ENCODE measurements at regions not wholly inside any gene's neighbourhood (a gene's known extent, or its start where the extent isn't known, plus 50 kb on each side); places are given as distances from the start of the nearest gene placed in this dataset.

DNA sequence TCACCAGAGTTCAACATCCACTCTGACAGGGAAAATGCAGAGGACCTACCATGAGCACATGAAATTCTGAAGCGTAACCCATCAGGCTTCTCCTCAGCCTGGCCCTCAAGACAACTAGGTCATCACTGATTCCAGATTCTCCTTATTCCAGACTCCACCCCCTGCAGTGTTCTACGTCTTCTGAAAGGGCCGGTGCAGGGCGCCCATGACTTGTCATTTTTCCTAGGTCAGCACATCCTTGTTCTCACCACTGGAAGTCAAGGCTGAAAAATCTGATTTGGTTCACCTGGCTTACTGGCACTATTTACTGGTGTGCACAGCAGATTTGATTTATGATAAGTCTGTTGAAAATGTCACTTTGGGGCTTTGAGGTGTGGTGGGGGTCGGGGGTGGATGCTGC lies 140.9 kb upstream of the KLF3 start:
- Histone ChIP-seq H3K4me3 (no peak overlapping the region), H3K27ac (peak overlapping the region in 1 of 2 donors; percentile 42)
- TF ChIP-seq, protein P1, sequence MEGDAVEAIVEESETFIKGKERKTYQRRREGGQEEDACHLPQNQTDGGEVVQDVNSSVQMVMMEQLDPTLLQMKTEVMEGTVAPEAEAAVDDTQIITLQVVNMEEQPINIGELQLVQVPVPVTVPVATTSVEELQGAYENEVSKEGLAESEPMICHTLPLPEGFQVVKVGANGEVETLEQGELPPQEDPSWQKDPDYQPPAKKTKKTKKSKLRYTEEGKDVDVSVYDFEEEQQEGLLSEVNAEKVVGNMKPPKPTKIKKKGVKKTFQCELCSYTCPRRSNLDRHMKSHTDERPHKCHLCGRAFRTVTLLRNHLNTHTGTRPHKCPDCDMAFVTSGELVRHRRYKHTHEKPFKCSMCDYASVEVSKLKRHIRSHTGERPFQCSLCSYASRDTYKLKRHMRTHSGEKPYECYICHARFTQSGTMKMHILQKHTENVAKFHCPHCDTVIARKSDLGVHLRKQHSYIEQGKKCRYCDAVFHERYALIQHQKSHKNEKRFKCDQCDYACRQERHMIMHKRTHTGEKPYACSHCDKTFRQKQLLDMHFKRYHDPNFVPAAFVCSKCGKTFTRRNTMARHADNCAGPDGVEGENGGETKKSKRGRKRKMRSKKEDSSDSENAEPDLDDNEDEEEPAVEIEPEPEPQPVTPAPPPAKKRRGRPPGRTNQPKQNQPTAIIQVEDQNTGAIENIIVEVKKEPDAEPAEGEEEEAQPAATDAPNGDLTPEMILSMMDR (IDR thresholded peaks at IDR 0.05) = no peak
- no peak for DNase-seq (ENCODE audit: low spot score)

DNA sequence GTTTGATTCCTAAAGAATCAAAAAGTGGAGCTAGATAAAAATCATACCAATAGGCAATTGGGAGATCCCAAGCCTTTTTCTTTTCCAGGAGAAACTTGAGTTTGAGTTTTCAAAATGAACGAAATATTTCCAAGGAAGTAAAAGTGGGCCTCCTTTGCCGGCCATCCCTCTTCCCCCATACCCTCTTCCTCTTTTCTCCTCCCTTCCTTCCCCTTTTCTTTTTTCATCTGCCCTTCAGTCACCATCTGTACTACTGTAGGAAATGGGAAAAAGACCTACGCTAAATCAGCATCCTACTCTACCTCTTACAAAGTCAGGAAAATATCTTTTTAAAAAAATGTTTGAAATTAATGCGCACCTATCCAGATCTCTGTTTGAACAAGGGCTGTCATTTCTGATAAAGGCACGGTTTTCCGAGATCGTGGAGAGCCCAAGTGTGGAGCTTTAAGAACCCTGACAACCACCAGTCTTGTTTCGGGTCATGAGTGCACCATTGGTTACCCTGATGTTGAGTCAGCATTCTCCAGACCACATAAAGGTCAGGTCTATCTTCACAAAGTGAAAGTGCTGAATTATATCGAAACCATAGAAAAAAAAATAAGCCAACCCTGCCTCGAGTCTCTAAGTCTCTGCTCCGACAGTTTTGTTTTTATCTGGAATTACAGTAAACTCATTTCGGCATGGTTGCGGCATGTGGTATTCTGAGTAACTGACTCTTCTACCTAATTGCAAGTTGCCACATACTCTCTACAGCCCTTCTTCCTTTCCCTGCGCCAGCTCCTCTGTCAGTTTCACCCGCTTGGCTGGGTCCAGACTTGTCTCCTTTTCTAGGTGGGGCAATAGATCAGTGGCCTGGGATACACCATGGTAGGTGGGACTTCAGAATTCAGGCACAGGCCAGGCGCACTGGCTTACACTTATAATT lies 140.2 kb upstream of the KLF3 start:
- H3K4me3 ChIP-seq = no peak overlapping the region
- no peak for DNase-seq (ENCODE audit: low spot score)
- TF ChIP-seq, protein P1 (IDR thresholded peaks at IDR 0.05) = no peak
- peak overlapping the region in 1 of 2 donors; percentile 64 for H3K27ac ChIP-seq

DNA sequence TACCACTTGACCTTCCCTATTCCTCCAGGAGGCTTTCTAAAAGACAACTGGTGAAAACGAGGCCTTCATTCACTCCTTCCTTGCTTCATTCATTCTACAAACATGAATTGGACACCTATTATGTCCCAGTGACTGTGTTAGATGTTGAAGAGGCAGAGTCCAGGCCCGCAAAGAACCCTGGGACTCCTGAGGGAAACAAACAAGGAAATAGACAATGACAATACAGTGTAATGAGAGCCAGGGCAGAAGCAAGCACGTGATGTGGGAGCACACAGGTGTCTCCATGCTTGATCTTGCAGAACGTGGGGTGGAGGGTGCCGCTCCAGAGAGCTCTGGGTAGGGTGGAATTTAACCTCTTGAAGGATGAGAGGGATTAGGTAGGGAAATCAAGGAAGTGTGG lies 137.6 kb upstream of the KLF3 start:
- Histone ChIP-seq H3K4me3 (no peak overlapping the region), H3K27ac (no peak overlapping the region)
- DNase-seq (ENCODE audit: low spot score) = no peak
- TF ChIP-seq, protein P1 (IDR thresholded peaks at IDR 0.05) = no peak

DNA sequence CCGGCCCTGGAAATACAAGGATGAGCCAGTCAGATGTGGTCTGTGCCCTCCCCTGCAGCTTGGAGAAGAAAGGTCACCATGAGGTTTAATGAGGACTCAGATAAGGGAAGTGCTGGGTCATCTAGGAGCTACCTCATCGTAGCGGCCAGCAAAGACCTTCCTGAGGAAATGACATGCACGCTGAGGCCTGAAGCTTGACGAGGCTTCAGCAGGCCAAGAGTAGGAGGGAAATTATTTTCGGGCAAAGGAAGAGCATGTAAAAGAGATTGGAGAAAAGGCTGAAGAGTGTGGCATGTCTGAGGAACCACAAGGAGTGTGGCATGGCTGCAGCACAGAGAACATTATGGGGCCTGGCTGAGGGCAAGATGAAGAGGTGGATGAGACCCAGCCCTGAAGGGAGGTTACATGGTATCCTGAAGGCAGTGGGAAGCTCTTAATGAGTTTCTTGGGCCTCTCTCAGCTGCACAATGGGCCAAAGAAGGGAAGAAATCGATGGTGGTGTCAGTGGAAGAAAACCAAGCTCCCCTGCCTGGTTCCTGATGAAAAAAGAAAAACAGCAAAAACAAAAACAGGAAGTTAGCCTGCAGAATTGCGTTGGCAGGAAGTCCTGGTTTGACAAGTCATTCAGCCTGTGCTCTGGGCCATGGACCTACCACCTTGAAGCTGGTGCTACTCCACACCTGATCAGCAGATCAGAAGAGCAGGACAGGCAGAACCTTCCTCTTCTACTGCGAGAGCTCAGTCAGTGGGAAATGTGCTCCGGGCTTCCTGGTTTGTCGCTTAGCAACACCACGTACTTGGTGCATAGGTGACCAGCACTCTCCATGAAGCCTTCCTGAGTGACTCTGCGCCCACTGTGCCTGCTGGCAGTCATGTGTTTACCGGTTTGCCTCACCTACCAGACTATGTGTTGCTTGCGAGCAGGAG lies 134.5 kb upstream of the KLF3 start:
- DNase-seq (ENCODE audit: low spot score) = no peak
- H3K27ac ChIP-seq = peak overlapping the region in 1 of 2 donors; percentile 68
- TF ChIP-seq, protein P1 (IDR thresholded peaks at IDR 0.05) = no peak
- no peak overlapping the region for H3K4me3 ChIP-seq

DNA sequence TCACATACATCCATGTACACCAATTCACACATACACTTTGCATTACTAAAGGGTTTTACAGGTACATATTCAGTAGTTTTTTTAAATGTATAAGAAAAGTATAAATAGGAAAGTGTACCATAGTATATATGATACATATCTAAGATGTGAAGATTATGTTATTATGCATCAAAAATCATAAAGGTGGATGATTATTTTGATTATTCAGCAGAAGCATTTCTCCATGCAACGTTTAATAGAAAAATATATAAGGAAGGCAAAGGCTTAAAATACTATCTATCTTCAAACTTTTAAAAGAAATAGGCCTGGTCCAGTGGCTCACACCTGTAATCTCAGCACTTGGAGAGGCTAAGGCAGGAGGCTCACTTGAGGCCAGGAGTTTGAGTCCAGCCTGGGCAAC lies 133.5 kb upstream of the KLF3 start:
- H3K4me3 ChIP-seq = no peak overlapping the region
- TF ChIP-seq, protein P1 (IDR thresholded peaks at IDR 0.05) = no peak
- no peak overlapping the region for H3K27ac ChIP-seq
- no peak for DNase-seq (ENCODE audit: low spot score)

DNA sequence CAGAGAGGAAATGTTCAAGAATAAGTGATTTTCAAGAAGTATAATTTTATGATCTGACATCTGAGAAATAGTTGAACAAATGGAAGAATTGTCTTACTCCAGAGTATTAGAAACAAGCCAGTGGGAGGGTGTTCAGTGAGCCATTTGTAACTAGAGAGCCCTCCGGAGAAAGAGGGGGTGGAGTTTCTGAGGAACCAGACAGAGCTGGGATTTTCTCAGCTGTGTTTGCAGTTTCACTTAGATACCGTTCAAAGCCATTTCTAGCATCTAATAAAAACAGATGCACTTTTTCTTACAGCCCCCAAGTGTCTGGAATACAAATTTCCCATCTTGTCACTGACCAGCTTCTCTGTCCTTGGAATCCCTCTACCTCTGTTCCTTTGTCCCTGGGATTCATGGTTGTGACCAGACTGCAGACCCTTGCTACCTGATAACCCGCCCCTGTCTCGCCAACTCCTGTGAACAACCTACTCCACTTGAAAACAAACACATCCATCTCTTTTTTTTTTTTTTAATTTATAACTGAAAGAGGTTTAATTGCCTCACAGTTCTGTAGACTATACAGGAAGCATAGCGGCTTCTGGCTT lies 132.8 kb upstream of the KLF3 start:
- H3K27ac ChIP-seq = no peak overlapping the region
- no peak for DNase-seq (ENCODE audit: low spot score)
- no peak overlapping the region for H3K4me3 ChIP-seq
- TF ChIP-seq, protein P1 (IDR thresholded peaks at IDR 0.05) = no peak

All from coronary artery (tissue), 2 donors.